Smooth muscle cell (in vitro differentiated cells): ENCODE measurements at regions not wholly inside any gene's neighbourhood (a gene's known extent, or its start where the extent isn't known, plus 50 kb on each side); places are given as distances from the start of the nearest gene placed in this dataset.

ENCODE experiments used
- DNase-seq: peaks from one replicate; lab custom pipeline; 2025; ENCODE audit not compliant: unreplicated experiment; lab: John Stamatoyannopoulos, UW
- H2AFZ ChIP-seq: fragments of 200-600 bp; sonication (generic); 2 replicates; pipeline ENCODE4 v1.6.0; 2016; ENCODE audit warnings: antibody characterized with exemption, low read depth, mild to moderate bottlenecking
- H3F3A ChIP-seq: fragments of 200-600 bp; sonication (generic); 2 replicates; pipeline ENCODE4 v1.6.0; 2017; ENCODE audit warnings: antibody characterized with exemption, low read depth
- H3K27ac ChIP-seq: fragments of 200-600 bp; sonication (generic); 2 replicates; pipeline ENCODE4 v1.5.1; 2016; ENCODE audit warnings: low read depth, mild to moderate bottlenecking
- H3K27me3 ChIP-seq: fragments of 200-600 bp; sonication (generic); 2 replicates; pipeline ENCODE4 v1.6.1; 2016; ENCODE audit warnings: low read depth, mild to moderate bottlenecking
- H3K36me3 ChIP-seq: fragments of 200-600 bp; sonication (generic); 2 replicates; pipeline ENCODE4 v1.5.1; 2016; ENCODE audit warnings: low read depth
- H3K4me1 ChIP-seq: fragments of 200-600 bp; sonication (generic); 2 replicates; pipeline ENCODE4 v1.5.1; 2016; ENCODE audit warnings: low read depth
- H3K4me2 ChIP-seq: fragments of 200-600 bp; sonication (generic); 2 replicates; pipeline ENCODE4 v1.6.0; 2016; ENCODE audit warnings: mild to moderate bottlenecking
- H3K4me3 ChIP-seq: fragments of 200-600 bp; sonication (generic); 2 replicates; pipeline ENCODE4 v1.5.1; 2016; ENCODE audit warnings: mild to moderate bottlenecking
- H3K79me2 ChIP-seq: fragments of 200-600 bp; sonication (generic); 2 replicates; pipeline ENCODE4 v1.6.0; 2016; ENCODE audit warnings: low read depth, mild to moderate bottlenecking
- H3K9ac ChIP-seq: fragments of 200-600 bp; sonication (generic); 2 replicates; pipeline ENCODE4 v1.6.0; 2016; ENCODE audit warnings: low read depth
- H3K9me3 ChIP-seq: fragments of 200-600 bp; sonication (generic); replicated peaks from 2 replicates; pipeline ENCODE4 v1.5.1; 2016; ENCODE audit warnings: low read depth
- H4K20me1 ChIP-seq: fragments of 200-600 bp; sonication (generic); 2 replicates; pipeline ENCODE4 v1.6.0; 2016; ENCODE audit warnings: low read depth
- WGBS: methylation state at CpG from one replicate; pipeline ENCODE4 v1.1.7; 2016; ENCODE audit warnings: low lambda C conversion rate; 5-methylcytosine and 5-hydroxymethylcytosine counted together
- TF ChIP-seq, protein P1 (sequence below): fragments of 200-600 bp; sonication (generic); IDR thresholded peaks from 2 replicates; pipeline ENCODE4 v1.5.1; 2017; ENCODE audit warnings: borderline replicate concordance, mild to moderate bottlenecking, antibody characterized with exemption; ENCODE audit not compliant: insufficient read depth, poor library complexity, severe bottlenecking

DNA sequence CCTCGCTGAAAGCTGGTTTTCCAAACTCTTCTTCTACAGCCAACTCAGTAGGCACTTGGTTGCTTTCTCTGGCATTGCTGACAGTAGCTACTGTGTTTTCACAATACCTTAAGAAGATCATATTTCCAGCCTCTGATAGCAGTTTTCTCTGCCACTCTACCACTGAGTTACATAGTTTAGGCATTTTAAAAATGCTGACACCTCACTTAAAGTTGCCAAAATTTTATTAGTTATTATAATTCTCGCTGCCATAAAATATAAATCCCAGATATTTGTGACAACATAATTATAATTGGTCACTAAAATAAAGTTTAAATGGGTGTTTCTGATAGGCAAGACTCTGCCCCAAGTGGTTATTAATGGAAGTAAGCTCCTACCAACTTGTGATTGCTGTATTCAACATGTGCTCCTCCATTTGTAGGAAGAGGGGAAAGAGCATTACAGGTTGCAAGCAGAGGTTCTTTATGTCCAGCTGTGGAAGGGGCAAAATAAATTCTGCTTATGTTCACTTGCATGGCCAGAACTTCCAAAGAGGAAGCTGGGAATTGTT lies 1202.8 kb downstream of the CNTNAP5 start:
- DNase-seq: no peak
- H3K27me3 ChIP-seq: no peaks in the 10 kb centered on the region
- TF ChIP-seq, protein P1, sequence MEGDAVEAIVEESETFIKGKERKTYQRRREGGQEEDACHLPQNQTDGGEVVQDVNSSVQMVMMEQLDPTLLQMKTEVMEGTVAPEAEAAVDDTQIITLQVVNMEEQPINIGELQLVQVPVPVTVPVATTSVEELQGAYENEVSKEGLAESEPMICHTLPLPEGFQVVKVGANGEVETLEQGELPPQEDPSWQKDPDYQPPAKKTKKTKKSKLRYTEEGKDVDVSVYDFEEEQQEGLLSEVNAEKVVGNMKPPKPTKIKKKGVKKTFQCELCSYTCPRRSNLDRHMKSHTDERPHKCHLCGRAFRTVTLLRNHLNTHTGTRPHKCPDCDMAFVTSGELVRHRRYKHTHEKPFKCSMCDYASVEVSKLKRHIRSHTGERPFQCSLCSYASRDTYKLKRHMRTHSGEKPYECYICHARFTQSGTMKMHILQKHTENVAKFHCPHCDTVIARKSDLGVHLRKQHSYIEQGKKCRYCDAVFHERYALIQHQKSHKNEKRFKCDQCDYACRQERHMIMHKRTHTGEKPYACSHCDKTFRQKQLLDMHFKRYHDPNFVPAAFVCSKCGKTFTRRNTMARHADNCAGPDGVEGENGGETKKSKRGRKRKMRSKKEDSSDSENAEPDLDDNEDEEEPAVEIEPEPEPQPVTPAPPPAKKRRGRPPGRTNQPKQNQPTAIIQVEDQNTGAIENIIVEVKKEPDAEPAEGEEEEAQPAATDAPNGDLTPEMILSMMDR: peak; percentile 25
- H2AFZ ChIP-seq: no peak overlapping the region
- 86% methylated on average over 2 of the region's 2 CpGs for WGBS
- no peaks in the 10 kb centered on the region for H3K4me1 ChIP-seq
- H3F3A ChIP-seq: no peaks in the 10 kb centered on the region
- no peak overlapping the region for H3K27ac ChIP-seq
- H3K36me3 ChIP-seq: no peaks in the 10 kb centered on the region
- H4K20me1 ChIP-seq: no peaks in the 10 kb centered on the region
- H3K4me3 ChIP-seq: no peak overlapping the region
- no peak overlapping the region for H3K4me2 ChIP-seq
- H3K79me2 ChIP-seq: no peaks in the 10 kb centered on the region
- H3K9ac ChIP-seq: no peak overlapping the region
- H3K9me3 ChIP-seq: no peaks in the 10 kb centered on the region

DNA sequence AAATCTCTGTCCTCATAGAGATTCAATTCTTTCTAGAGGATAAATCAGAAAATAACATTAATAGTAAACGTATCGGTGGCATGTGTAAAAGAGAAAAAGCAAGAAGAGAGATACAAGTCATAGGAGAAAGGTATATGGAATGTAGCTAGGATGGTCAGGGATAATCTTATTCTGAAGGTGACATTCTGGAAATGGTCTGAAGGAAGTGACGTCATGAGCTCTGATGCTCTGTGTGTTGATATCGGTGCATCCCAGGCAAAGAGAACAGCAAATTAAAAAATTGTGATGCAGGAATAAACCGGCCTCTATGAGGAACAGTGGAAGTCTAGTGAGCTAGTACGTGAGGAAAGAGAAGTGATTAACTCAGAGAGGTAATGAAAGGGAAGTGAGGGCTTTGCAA lies 1215.8 kb downstream of the CNTNAP5 start:
- no peak overlapping the region for H3K4me2 ChIP-seq
- no peak overlapping the region for H3K4me3 ChIP-seq
- no peak overlapping the region for H2AFZ ChIP-seq
- TF ChIP-seq, protein P1: no peak
- H3K9me3 ChIP-seq: no peaks in the 10 kb centered on the region
- no peaks in the 10 kb centered on the region for H3K4me1 ChIP-seq
- H3K9ac ChIP-seq: no peak overlapping the region
- H3K27ac ChIP-seq: no peak overlapping the region
- WGBS: 91% methylated on average over 6 of the region's 6 CpGs
- H3F3A ChIP-seq: no peaks in the 10 kb centered on the region
- no peaks in the 10 kb centered on the region for H4K20me1 ChIP-seq
- no peak for DNase-seq
- no peaks in the 10 kb centered on the region for H3K36me3 ChIP-seq
- no peaks in the 10 kb centered on the region for H3K27me3 ChIP-seq
- H3K79me2 ChIP-seq: no peaks in the 10 kb centered on the region

DNA sequence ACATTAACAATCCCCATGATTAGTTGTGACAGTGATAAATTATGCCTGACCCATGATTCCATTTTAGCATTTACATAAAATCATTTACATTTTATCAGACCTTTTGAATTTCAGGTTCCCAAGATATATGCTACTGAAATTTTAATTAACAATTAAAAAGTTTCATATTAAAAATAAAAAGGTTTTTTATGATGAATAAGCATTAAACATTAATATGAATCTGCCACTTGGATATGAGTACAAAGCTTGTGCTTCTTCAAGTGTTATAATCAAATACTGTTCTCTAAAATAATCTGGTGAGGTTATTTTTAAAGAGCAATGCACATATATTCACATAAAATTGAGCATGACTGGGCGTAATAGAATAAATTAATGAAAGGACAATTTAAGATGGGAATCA lies 1218.0 kb downstream of the CNTNAP5 start:
- TF ChIP-seq, protein P1: no peak
- Histone ChIP-seq H3F3A (no peaks in the 10 kb centered on the region), H3K79me2 (no peaks in the 10 kb centered on the region), H3K27me3 (no peaks in the 10 kb centered on the region), H2AFZ (no peak overlapping the region), H4K20me1 (no peaks in the 10 kb centered on the region), H3K4me2 (no peak overlapping the region), H3K4me1 (no peaks in the 10 kb centered on the region), H3K9me3 (no peaks in the 10 kb centered on the region), H3K9ac (no peak overlapping the region), H3K27ac (no peak overlapping the region), H3K4me3 (no peak overlapping the region), H3K36me3 (no peaks in the 10 kb centered on the region)
- 89% methylated on average over 1 of the region's 1 CpG for WGBS
- DNase-seq: no peak

DNA sequence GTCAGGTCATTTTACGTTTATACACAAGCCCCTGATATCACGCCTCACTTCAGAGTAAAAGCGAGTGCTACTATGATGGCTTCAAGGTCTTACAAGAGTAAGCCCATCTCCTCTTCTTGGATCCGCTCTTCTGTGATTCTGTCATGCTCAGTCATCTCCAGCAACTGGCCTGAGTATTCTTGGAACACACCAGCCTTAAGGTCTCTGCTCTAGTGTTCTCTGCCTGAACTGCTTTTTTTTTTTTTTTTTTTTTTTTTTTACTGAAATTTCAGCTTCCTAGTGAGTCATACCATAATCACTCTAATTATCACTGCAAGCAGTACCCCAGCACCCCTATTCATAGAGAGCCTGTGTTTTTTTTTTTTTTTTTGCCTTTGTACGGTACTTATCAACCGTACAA lies 1228.9 kb downstream of the CNTNAP5 start:
- no peak overlapping the region for H3K27ac ChIP-seq
- H2AFZ ChIP-seq: no peak overlapping the region
- TF ChIP-seq, protein P1: no peak
- no peaks in the 10 kb centered on the region for H3K9me3 ChIP-seq
- H3K27me3 ChIP-seq: no peaks in the 10 kb centered on the region
- DNase-seq: no peak
- no peak overlapping the region for H3K4me3 ChIP-seq
- no peak overlapping the region for H3K4me2 ChIP-seq
- WGBS: 83% methylated on average over 6 of the region's 6 CpGs
- no peaks in the 10 kb centered on the region for H3K79me2 ChIP-seq
- no peaks in the 10 kb centered on the region for H3K36me3 ChIP-seq
- H4K20me1 ChIP-seq: no peaks in the 10 kb centered on the region
- H3F3A ChIP-seq: no peaks in the 10 kb centered on the region
- H3K4me1 ChIP-seq: no peaks in the 10 kb centered on the region
- no peak overlapping the region for H3K9ac ChIP-seq
